H9 (cell line): ENCODE measurements at regions not wholly inside any gene's neighbourhood (a gene's known extent, or its start where the extent isn't known, plus 50 kb on each side); places are given as distances from the start of the nearest gene placed in this dataset.

ENCODE experiments used
- DNase-seq: peaks from one replicate; pipeline ENCODE4 v3.0.0-alpha.2; 2017
- H2AFZ ChIP-seq: one replicate; pipeline ENCODE4 v1.6.1; 2013; ENCODE audit warnings: mild to moderate bottlenecking, low read length, control low read depth, moderate library complexity
- H2AK5ac ChIP-seq: 2 replicates; pipeline ENCODE4 v1.6.1; 2013; ENCODE audit warnings: low read length, control low read depth, mixed read lengths; ENCODE audit not compliant: insufficient read length
- H2BK120ac ChIP-seq: one replicate; pipeline ENCODE4 v1.6.1; 2013; ENCODE audit warnings: low read depth, mild to moderate bottlenecking, low read length, control low read depth, inconsistent platforms; ENCODE audit not compliant: poor library complexity, severe bottlenecking
- H2BK12ac ChIP-seq: 2 replicates; pipeline ENCODE4 v1.6.1; 2013; ENCODE audit warnings: low read length, control low read depth, mixed read lengths, low read depth; ENCODE audit not compliant: insufficient read length
- H2BK15ac ChIP-seq: 2 replicates; pipeline ENCODE4 v1.6.1; 2013; ENCODE audit warnings: low read depth, low read length, control low read depth
- H2BK20ac ChIP-seq: one replicate; pipeline ENCODE4 v1.6.1; 2013; ENCODE audit warnings: low read depth, mild to moderate bottlenecking, low read length, control low read depth, inconsistent platforms; ENCODE audit not compliant: poor library complexity, severe bottlenecking
- H2BK5ac ChIP-seq: 2 replicates; pipeline ENCODE4 v1.6.1; 2013; ENCODE audit warnings: low read length, control low read depth, mixed read lengths; ENCODE audit not compliant: insufficient read length
- H3K14ac ChIP-seq: 2 replicates; pipeline ENCODE4 v1.6.1; 2013; ENCODE audit warnings: low read length, control low read depth; ENCODE audit not compliant: insufficient read depth
- H3K18ac ChIP-seq: 2 replicates; pipeline ENCODE4 v1.6.1; 2013; ENCODE audit warnings: low read depth, mild to moderate bottlenecking, mixed read lengths, low read length, control low read depth; ENCODE audit not compliant: insufficient read length
- H3K23ac ChIP-seq: 2 replicates; pipeline ENCODE4 v1.6.1; 2013; ENCODE audit warnings: low read length, control low read depth, mixed read lengths, low read depth; ENCODE audit not compliant: insufficient read length
- H3K23me2 ChIP-seq: 2 replicates; pipeline ENCODE4 v1.6.1; 2013; ENCODE audit warnings: low read depth, mild to moderate bottlenecking, mixed read lengths, low read length, control low read depth; ENCODE audit not compliant: insufficient read length, poor library complexity, severe bottlenecking
- H3K27ac ChIP-seq: 2 replicates; pipeline ENCODE4 v1.5.1; 2013; ENCODE audit warnings: low read length, control low read depth, mixed read lengths, low read depth; ENCODE audit not compliant: insufficient read length
- H3K27me3 ChIP-seq: 2 replicates; pipeline ENCODE4 v1.6.1; 2013; ENCODE audit warnings: low read length, control low read depth, inconsistent platforms; ENCODE audit not compliant: insufficient read depth
- H3K4ac ChIP-seq: 2 replicates; pipeline ENCODE4 v1.6.1; 2013; ENCODE audit warnings: low read depth, mild to moderate bottlenecking, control low read depth, inconsistent platforms, low read length, moderate library complexity
- H3K4me1 ChIP-seq: 2 replicates; pipeline ENCODE4 v1.6.1; 2013; ENCODE audit warnings: low read length, control low read depth, inconsistent platforms; ENCODE audit not compliant: insufficient read depth
- H3K4me2 ChIP-seq: 2 replicates; pipeline ENCODE4 v1.6.1; 2013; ENCODE audit warnings: low read length, control low read depth, mixed read lengths; ENCODE audit not compliant: insufficient read length, insufficient read depth
- H3K56ac ChIP-seq: 2 replicates; pipeline ENCODE4 v1.6.1; 2013; ENCODE audit warnings: low read depth, mild to moderate bottlenecking, mixed read lengths, low read length, control low read depth; ENCODE audit not compliant: insufficient read length
- H3K79me1 ChIP-seq: 2 replicates; pipeline ENCODE4 v1.6.1; 2013; ENCODE audit warnings: low read depth, mild to moderate bottlenecking, moderate library complexity, low read length, control low read depth, inconsistent platforms; ENCODE audit not compliant: insufficient read depth, poor library complexity, severe bottlenecking
- H3K79me2 ChIP-seq: 2 replicates; pipeline ENCODE4 v1.6.1; 2013; ENCODE audit warnings: low read length, control low read depth, inconsistent platforms; ENCODE audit not compliant: insufficient read depth
- H3K9ac ChIP-seq: 2 replicates; pipeline ENCODE4 v1.6.1; 2013; ENCODE audit warnings: low read length, control low read depth, mixed read lengths; ENCODE audit not compliant: insufficient read length; ENCODE audit errors: extremely low read depth
- H3K9me3 ChIP-seq: one replicate; pipeline ENCODE4 v1.6.1; 2013; ENCODE audit warnings: low read depth, low read length, inconsistent platforms; ENCODE audit not compliant: control insufficient read depth
- H3T11ph ChIP-seq: one replicate; pipeline ENCODE4 v1.6.1; 2013; ENCODE audit warnings: mild to moderate bottlenecking, low read length, control low read depth, inconsistent platforms
- H4K20me1 ChIP-seq: one replicate; pipeline ENCODE4 v1.6.1; 2013; ENCODE audit not compliant: control insufficient read depth, insufficient read length, insufficient read depth
- H4K5ac ChIP-seq: 2 replicates; pipeline ENCODE4 v1.6.1; 2013; ENCODE audit warnings: low read depth, mild to moderate bottlenecking, mixed read lengths, low read length, control low read depth; ENCODE audit not compliant: insufficient read length
- H4K8ac ChIP-seq: replicated peaks from 2 replicates; pipeline ENCODE4 v1.6.1; 2013; ENCODE audit warnings: low read length, control low read depth, mixed read lengths, low read depth; ENCODE audit not compliant: insufficient read length
- H4K91ac ChIP-seq: 2 replicates; pipeline ENCODE4 v1.6.1; 2013; ENCODE audit warnings: low read depth, mild to moderate bottlenecking, moderate library complexity, mixed read lengths, low read length, control low read depth; ENCODE audit not compliant: insufficient read length
- H3K27ac Mint-ChIP-seq, 3 experiments: 2 replicates in 2 of 3; 3 replicates in 1 of 3; pipeline ENCODE4 v1.8.0; 2020 to 2021; ENCODE audit warnings: mixed read lengths in 3 of 3, mild to moderate bottlenecking in 1 of 3, moderate library complexity in 1 of 3
- H3K27me3 Mint-ChIP-seq: 2 replicates; pipeline ENCODE4 v1.8.0; 2021; ENCODE audit warnings: low read depth, mild to moderate bottlenecking, moderate library complexity, mixed read lengths
- H3K36me3 Mint-ChIP-seq, 3 experiments: 2 replicates in 2 of 3; 3 replicates in 1 of 3; pipeline ENCODE4 v1.8.0; 2020 to 2021; ENCODE audit warnings: low read depth in 3 of 3, mixed read lengths in 3 of 3; ENCODE audit not compliant: insufficient read depth in 1 of 3
- H3K4me1 Mint-ChIP-seq, 2 experiments: 2 replicates each; pipeline ENCODE4 v1.8.0; 2020; ENCODE audit warnings: mixed read lengths in 2 of 2
- H3K4me3 Mint-ChIP-seq, 2 experiments: 2 replicates in 1 of 2; 3 replicates in 1 of 2; pipeline ENCODE4 v1.8.0; 2020 to 2021; ENCODE audit warnings: mild to moderate bottlenecking in 2 of 2, mixed read lengths in 2 of 2, moderate library complexity in 1 of 2
- H3K9me3 Mint-ChIP-seq, 2 experiments: 2 replicates in 1 of 2; 3 replicates in 1 of 2; pipeline ENCODE4 v1.8.0; 2020; ENCODE audit warnings: mild to moderate bottlenecking in 2 of 2, mixed read lengths in 2 of 2, moderate library complexity in 1 of 2
- WGBS: extraction: QIAGEN DNeasy Blood & Tissue Kit; methylation state at CpG from one replicate; pipeline ENCODE4 v1.1.7; 2013; ENCODE audit warnings: missing lambda C conversion rate, low lambda C conversion rate, mixed read lengths; ENCODE audit not compliant: insufficient read length; ENCODE audit errors: extremely low coverage; 5-methylcytosine and 5-hydroxymethylcytosine counted together
- TF ChIP-seq, protein P1 (sequence below): fragments of 200-600 bp; sonication (generic); conservative IDR thresholded peaks from 3 replicates; pipeline ENCODE4 v1.8.0; 2021; ENCODE audit warnings: antibody characterized with exemption, mild to moderate bottlenecking

DNA sequence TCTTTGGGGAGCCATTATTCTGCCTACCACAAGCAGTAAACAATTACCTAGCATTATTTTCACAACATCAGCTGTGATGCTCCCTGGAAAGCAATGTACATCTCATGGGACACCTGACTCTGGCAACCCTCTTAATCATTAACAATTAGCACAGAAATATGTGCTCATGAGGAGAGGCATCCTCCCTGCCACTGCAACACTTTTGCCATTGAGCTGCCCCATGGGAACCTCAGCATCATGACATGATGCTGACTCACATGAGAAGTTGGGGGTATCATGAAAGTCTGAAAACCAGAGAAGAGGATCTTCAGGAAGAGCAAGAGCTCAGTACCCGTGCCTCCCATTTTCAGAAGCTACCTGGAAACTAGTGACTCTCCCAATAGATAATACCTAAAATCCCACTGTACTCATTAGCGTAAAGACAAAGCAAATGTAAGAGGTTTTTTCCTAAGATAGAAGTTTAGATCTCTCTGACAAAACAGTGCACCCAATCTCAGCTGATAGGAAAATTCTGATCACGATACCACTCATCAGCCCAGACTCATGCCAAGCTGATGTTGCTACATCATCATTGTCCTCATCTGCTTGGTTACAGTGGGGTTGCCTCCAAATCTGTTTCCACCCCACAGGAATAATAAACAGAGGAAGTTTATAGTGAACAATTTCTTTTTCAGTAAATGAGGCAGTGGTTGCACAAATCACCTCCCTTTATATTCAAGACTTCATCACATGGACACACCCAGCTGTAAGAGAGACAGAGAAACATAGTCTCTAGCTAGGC is 244.5 kb downstream of the NR2F1-AS1 start:
- TF ChIP-seq, protein P1, sequence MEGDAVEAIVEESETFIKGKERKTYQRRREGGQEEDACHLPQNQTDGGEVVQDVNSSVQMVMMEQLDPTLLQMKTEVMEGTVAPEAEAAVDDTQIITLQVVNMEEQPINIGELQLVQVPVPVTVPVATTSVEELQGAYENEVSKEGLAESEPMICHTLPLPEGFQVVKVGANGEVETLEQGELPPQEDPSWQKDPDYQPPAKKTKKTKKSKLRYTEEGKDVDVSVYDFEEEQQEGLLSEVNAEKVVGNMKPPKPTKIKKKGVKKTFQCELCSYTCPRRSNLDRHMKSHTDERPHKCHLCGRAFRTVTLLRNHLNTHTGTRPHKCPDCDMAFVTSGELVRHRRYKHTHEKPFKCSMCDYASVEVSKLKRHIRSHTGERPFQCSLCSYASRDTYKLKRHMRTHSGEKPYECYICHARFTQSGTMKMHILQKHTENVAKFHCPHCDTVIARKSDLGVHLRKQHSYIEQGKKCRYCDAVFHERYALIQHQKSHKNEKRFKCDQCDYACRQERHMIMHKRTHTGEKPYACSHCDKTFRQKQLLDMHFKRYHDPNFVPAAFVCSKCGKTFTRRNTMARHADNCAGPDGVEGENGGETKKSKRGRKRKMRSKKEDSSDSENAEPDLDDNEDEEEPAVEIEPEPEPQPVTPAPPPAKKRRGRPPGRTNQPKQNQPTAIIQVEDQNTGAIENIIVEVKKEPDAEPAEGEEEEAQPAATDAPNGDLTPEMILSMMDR, result no peak
- H3K56ac ChIP-seq, result no peak overlapping the region
- H4K8ac ChIP-seq, result no peak overlapping the region
- H3K9me3 ChIP-seq, result no peaks in the 10 kb centered on the region
- Mint-ChIP-seq H3K36me3 (no peaks in the 10 kb centered on the region; a peak in 1 of 7 replicates), H3K9me3 (peaks cover 0 to 2% of the 10 kb centered on the region in 2 experiments; a peak in 3 of 5 replicates), H3K27me3 (peaks cover 1% of the 10 kb centered on the region; the same call in 1 of the 2 replicates), H3K27ac (no peak overlapping the region; a peak in 1 of 7 replicates), H3K4me3 (no peak overlapping the region), H3K4me1 (no peaks in the 10 kb centered on the region)
- no peaks in the 10 kb centered on the region for H3K27me3 ChIP-seq
- H4K91ac ChIP-seq, result no peak overlapping the region
- no peak overlapping the region for H3K9ac ChIP-seq
- no peak overlapping the region for H2AK5ac ChIP-seq
- no peaks in the 10 kb centered on the region for H3K4me1 ChIP-seq
- H3K79me1 ChIP-seq, result no peaks in the 10 kb centered on the region
- WGBS, result no CpG with 5 or more reads among the region's 3 CpGs
- H3K27ac ChIP-seq, result no peak overlapping the region
- no peaks in the 10 kb centered on the region for H3K23me2 ChIP-seq
- H3K23ac ChIP-seq, result no peak overlapping the region
- H3K79me2 ChIP-seq, result no peaks in the 10 kb centered on the region
- no peak overlapping the region for H3K18ac ChIP-seq
- no peak for DNase-seq
- H3K14ac ChIP-seq, result no peak overlapping the region
- H2AFZ ChIP-seq, result no peak overlapping the region
- H4K20me1 ChIP-seq, result no peaks in the 10 kb centered on the region
- no peak overlapping the region for H2BK12ac ChIP-seq
- no peak overlapping the region for H3K4me2 ChIP-seq
- no peak overlapping the region for H3T11ph ChIP-seq
- no peak overlapping the region for H3K4ac ChIP-seq
- H2BK5ac ChIP-seq, result no peak overlapping the region
- H4K5ac ChIP-seq, result no peak overlapping the region
- H2BK120ac ChIP-seq, result no peak overlapping the region
- H2BK15ac ChIP-seq, result no peak overlapping the region
- no peak overlapping the region for H2BK20ac ChIP-seq
